K562 (cell line): ENCODE measurements at regions not wholly inside any gene's neighbourhood (a gene's known extent, or its start where the extent isn't known, plus 50 kb on each side); places are given as distances from the start of the nearest gene placed in this dataset.

Experiments
- ATAC-seq: fragments of 200-7000 bp; cut with Tn5 transposase; 3 replicates; pipeline ENCODE4 v1.9.1; 2020; ENCODE audit warnings: moderate library complexity
- BruUV-seq: library from RNA; stranded (reverse); fragments of 400-500 nt; replicated peaks from 2 replicates; lab custom pipeline; 2021; lab: Mats Ljungman, UMichigan
- CTCF ChIA-PET: fragments of 300-600 bp; formaldehyde crosslinking; extraction: SDS; loops from one replicate; lab custom pipeline; 2021; ENCODE audit warnings: low intra/inter-chr PET ratio; lab: Yijun Ruan, JAX
- POLR2A ChIA-PET: fragments of 300-600, 350-650 bp; sonication (Branson Sonifier 250); formaldehyde crosslinking; extraction: SDS; loops from one replicate; lab custom pipeline; 2021; ENCODE audit warnings: antibody characterized with exemption, inconsistent platforms; lab: Yijun Ruan, JAX
- DNase-seq, 4 experiments: peaks; one replicate each; pipeline versions ENCODE4 v3.0.0 to v3.0.0-alpha.2; 2011 to 2018; ENCODE audit warnings: low spot score in 3 of 4, mixed read lengths in 3 of 4; ENCODE audit errors: extremely low read depth in 1 of 4
- FAIRE-seq: peaks from 2 replicates; lab custom pipeline; 2011; peaks lifted over from hg19 to GRCh38; lab: Jason Lieb, UNC
- H2AFZ ChIP-seq: 2 replicates; pipeline ENCODE4 v1.6.0; 2011; ENCODE audit warnings: low read depth, low read length, control low read depth, inconsistent platforms
- H3K27ac ChIP-seq: fragments of 200-600 bp; 3 replicates; pipeline ENCODE4 v1.8.0; 2011; ENCODE audit warnings: low read depth, mild to moderate bottlenecking, control low read depth, inconsistent platforms, low read length, moderate library complexity, mixed read lengths; ENCODE audit errors: extremely low read depth
- H3K27me3 ChIP-seq, 2 experiments: fragments of 300-600 bp in 1 of 2; 2 replicates in 1 of 2; 3 replicates in 1 of 2; pipeline versions ENCODE4 v1.6.0 to v1.8.0; 2011; ENCODE audit warnings: inconsistent platforms in 2 of 2, low read length in 2 of 2, mild to moderate bottlenecking in 1 of 2, mixed read lengths in 1 of 2, moderate library complexity in 1 of 2; ENCODE audit not compliant: control insufficient read depth in 2 of 2, insufficient read depth in 2 of 2
- H3K36me3 ChIP-seq: fragments of 300-600 bp; 3 replicates; pipeline ENCODE4 v1.8.0; 2011; ENCODE audit warnings: mild to moderate bottlenecking, low read length, inconsistent platforms; ENCODE audit not compliant: control insufficient read depth, insufficient read depth
- H3K4me1 ChIP-seq, 2 experiments: fragments of 200-600 bp in 1 of 2; replicated peaks in 1 of 2; 2 replicates in 1 of 2; 3 replicates in 1 of 2; pipeline versions ENCODE4 v1.5.1 to v1.8.0; 2011; ENCODE audit warnings: inconsistent platforms in 2 of 2, low read length in 2 of 2, mild to moderate bottlenecking in 1 of 2, mixed read lengths in 1 of 2, moderate library complexity in 1 of 2; ENCODE audit not compliant: control insufficient read depth in 2 of 2, insufficient read depth in 2 of 2
- H3K4me2 ChIP-seq: 2 replicates; pipeline ENCODE4 v1.6.1; 2011; ENCODE audit warnings: low read length, control low read depth, inconsistent platforms, mixed read lengths; ENCODE audit not compliant: insufficient read depth
- H3K4me3 ChIP-seq: fragments of 200-600 bp; sonication (generic), shearing (Covaris generic); 2 replicates; pipeline ENCODE4 v1.5.1; 2016; ENCODE audit warnings: control low read depth, inconsistent platforms
- H3K79me2 ChIP-seq: fragments of 200-600 bp; 3 replicates; pipeline ENCODE4 v1.8.0; 2011; ENCODE audit warnings: low read length, inconsistent platforms; ENCODE audit not compliant: control insufficient read depth, insufficient read depth
- H3K9ac ChIP-seq, 2 experiments: 2 replicates each; pipeline versions ENCODE4 v1.6.0 to v1.6.1; 2011; ENCODE audit warnings: low read depth in 2 of 2, low read length in 2 of 2, control low read depth in 1 of 2, inconsistent platforms in 1 of 2, mild to moderate bottlenecking in 1 of 2, mixed read lengths in 1 of 2; ENCODE audit not compliant: insufficient read depth in 1 of 2
- H3K9me1 ChIP-seq: one replicate; pipeline ENCODE4 v1.6.0; 2011; ENCODE audit warnings: inconsistent platforms, mild to moderate bottlenecking, low read length, moderate library complexity; ENCODE audit not compliant: control insufficient read depth, insufficient read depth
- H3K9me3 ChIP-seq: replicated peaks from 2 replicates; pipeline ENCODE4 v1.5.1; 2011; ENCODE audit warnings: low read depth, low read length, inconsistent platforms; ENCODE audit not compliant: control insufficient read depth, insufficient read depth
- H4K20me1 ChIP-seq: replicated peaks from 2 replicates; pipeline ENCODE4 v1.6.1; 2011; ENCODE audit warnings: low read length, inconsistent platforms, mixed read lengths; ENCODE audit not compliant: control insufficient read depth, insufficient read depth
- BDP1 ChIP-seq: IDR thresholded peaks from 3 replicates; pipeline ENCODE4 v1.6.1; 2011; ENCODE audit not compliant: insufficient read length, insufficient read depth
- COPS2 ChIP-seq: fragments of 450-650 bp; conservative IDR thresholded peaks from 2 replicates; pipeline ENCODE4 v1.6.1; 2016; ENCODE audit warnings: mild to moderate bottlenecking, moderate library complexity
- GTF2A2 ChIP-seq: IDR thresholded peaks from 2 replicates; pipeline ENCODE4 v1.6.1; 2016; ENCODE audit warnings: mild to moderate bottlenecking, missing genetic modification characterization, missing compliant biosample characterization
- KDM5B ChIP-seq: fragments of 200-600 bp; sonication (generic); IDR thresholded peaks from 2 replicates; pipeline ENCODE4 v1.6.1; 2012; ENCODE audit warnings: low read depth, mild to moderate bottlenecking, moderate library complexity, low read length, control low read depth, inconsistent platforms; ENCODE audit not compliant: insufficient replicate concordance
- KLF16 ChIP-seq: IDR thresholded peaks from 2 replicates; pipeline ENCODE4 v1.6.1; 2016; ENCODE audit warnings: antibody characterized with exemption
- SIRT6 ChIP-seq: IDR thresholded peaks from one replicate; pipeline ENCODE4 v1.6.1; 2012; ENCODE audit warnings: low read depth, mild to moderate bottlenecking, control low read depth, inconsistent platforms, low read length, moderate library complexity
- SRSF7 ChIP-seq: fragments of 200-400 bp; formaldehyde crosslinking; optimal IDR thresholded peaks from 2 replicates; pipeline ENCODE3; 2017; ENCODE audit warnings: mild to moderate bottlenecking, low read depth, low read length
- ZFP36 ChIP-seq: fragments of 150-350 bp; IDR thresholded peaks from 2 replicates; pipeline ENCODE4 v1.6.1; 2018; ENCODE audit warnings: low read length, low read depth; ENCODE audit not compliant: partially characterized antibody
- ZFX ChIP-seq: sonication (generic); formaldehyde crosslinking; IDR thresholded peaks from 2 replicates; pipeline ENCODE4 v1.8.0; 2022; ENCODE audit warnings: mild to moderate bottlenecking, missing genetic modification reagents, moderate library complexity
- ZNF586 ChIP-seq: fragments of 450-650 bp; formaldehyde crosslinking; conservative IDR thresholded peaks from 2 replicates; pipeline ENCODE4 v1.4.0; 2020; ENCODE audit warnings: mild to moderate bottlenecking, moderate library complexity
- WGBS: fragments of 100-300 bp; shearing (Covaris generic); methylation state at CpG from one replicate; pipeline ENCODE4 v1.1.6; 2016; ENCODE audit warnings: low coverage, mixed read lengths; ENCODE audit not compliant: insufficient coverage; ENCODE audit errors: missing lambda C conversion rate; 5-methylcytosine and 5-hydroxymethylcytosine counted together
- in situ Hi-C: fragments of 300-500 bp; cut with MboI; formaldehyde crosslinking; loops from 4 replicates; pipeline ENCODE4 v1.15.0; 2018; ENCODE audit warnings: inconsistent platforms, mixed read lengths
- intact Hi-C: fragments of 100-400 bp; cut with micrococcal nuclease; formaldehyde crosslinking; loops from 2 replicates; pipeline ENCODE4 v1.14.2; 2022
- TF ChIP-seq, protein P1 (sequence below), 2 experiments: fragments of 450-650 bp; IDR thresholded peaks; 2 replicates each; pipeline ENCODE4 v1.6.1; 2016; ENCODE audit warnings: mild to moderate bottlenecking in 2 of 2, borderline replicate concordance in 1 of 2, low read depth in 1 of 2, moderate library complexity in 1 of 2
- TF ChIP-seq, protein P2 (sequence below): fragments of 200-800 bp; sonication (Bioruptor generic); IDR thresholded peaks from 2 replicates; pipeline ENCODE4 v1.6.1; 2017; ENCODE audit warnings: missing genetic modification characterization, missing compliant biosample characterization
- TF ChIP-seq, protein P3 (sequence below): fragments of 450-650 bp; formaldehyde crosslinking; IDR thresholded peaks from 2 replicates; pipeline ENCODE4 v1.4.0; 2022; ENCODE audit warnings: mild to moderate bottlenecking, moderate library complexity

DNA sequence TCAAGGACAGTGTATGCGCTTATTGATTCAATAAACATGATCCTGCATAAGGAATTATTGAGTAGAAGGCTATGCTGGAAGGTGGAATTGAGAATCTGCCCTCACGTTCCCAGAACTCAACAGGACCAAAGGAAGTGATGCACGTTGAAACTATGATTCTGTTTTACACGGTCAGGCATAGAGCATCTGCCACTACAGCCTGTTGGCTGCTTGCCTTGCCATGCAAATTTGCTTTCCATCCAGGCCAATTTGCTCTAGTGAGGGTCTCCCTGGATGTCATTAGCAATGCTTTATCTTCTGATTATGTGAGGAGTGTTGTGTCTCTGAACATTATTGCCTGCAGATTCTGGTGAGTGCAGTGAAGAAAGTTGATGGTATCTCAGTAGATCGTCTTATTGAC, 132.9 kb downstream of the ADRA2A start:
- BruUV-seq: no TSS peak
- DNase-seq (no peak), FAIRE-seq (no peak), ATAC-seq (no peak)
- no peaks in the 10 kb centered on the region for H3K27me3 ChIP-seq
- H3K36me3 ChIP-seq: no peaks in the 10 kb centered on the region
- no peaks in the 10 kb centered on the region for H3K4me1 ChIP-seq
- no peak overlapping the region for H3K4me2 ChIP-seq
- H3K9ac ChIP-seq: no peak overlapping the region
- no peak overlapping the region for H3K4me3 ChIP-seq
- 0% methylated on average over 5 of the region's 5 CpGs for WGBS
- no peak overlapping the region for H2AFZ ChIP-seq
- no peak overlapping the region for H3K27ac ChIP-seq
- in situ Hi-C loops (no loop called here), intact Hi-C loops (no loop called here)
- POLR2A ChIA-PET: no interaction called here
- H3K9me1 ChIP-seq: no peaks in the 10 kb centered on the region
- H4K20me1 ChIP-seq: no peaks in the 10 kb centered on the region
- no peaks in the 10 kb centered on the region for H3K9me3 ChIP-seq
- CTCF ChIA-PET: no interaction called here
- no peaks in the 10 kb centered on the region for H3K79me2 ChIP-seq
- TF ChIP-seq KLF16 (no peak), ZNF586 (CRISPR knock-in tag) (no peak), ZFX (no peak), GTF2A2 (no peak), SIRT6 (no peak), KDM5B (no peak), COPS2 (no peak), ZFP36 (no peak), BDP1 (no peak), SRSF7 (no peak)
- TF ChIP-seq, protein P1, sequence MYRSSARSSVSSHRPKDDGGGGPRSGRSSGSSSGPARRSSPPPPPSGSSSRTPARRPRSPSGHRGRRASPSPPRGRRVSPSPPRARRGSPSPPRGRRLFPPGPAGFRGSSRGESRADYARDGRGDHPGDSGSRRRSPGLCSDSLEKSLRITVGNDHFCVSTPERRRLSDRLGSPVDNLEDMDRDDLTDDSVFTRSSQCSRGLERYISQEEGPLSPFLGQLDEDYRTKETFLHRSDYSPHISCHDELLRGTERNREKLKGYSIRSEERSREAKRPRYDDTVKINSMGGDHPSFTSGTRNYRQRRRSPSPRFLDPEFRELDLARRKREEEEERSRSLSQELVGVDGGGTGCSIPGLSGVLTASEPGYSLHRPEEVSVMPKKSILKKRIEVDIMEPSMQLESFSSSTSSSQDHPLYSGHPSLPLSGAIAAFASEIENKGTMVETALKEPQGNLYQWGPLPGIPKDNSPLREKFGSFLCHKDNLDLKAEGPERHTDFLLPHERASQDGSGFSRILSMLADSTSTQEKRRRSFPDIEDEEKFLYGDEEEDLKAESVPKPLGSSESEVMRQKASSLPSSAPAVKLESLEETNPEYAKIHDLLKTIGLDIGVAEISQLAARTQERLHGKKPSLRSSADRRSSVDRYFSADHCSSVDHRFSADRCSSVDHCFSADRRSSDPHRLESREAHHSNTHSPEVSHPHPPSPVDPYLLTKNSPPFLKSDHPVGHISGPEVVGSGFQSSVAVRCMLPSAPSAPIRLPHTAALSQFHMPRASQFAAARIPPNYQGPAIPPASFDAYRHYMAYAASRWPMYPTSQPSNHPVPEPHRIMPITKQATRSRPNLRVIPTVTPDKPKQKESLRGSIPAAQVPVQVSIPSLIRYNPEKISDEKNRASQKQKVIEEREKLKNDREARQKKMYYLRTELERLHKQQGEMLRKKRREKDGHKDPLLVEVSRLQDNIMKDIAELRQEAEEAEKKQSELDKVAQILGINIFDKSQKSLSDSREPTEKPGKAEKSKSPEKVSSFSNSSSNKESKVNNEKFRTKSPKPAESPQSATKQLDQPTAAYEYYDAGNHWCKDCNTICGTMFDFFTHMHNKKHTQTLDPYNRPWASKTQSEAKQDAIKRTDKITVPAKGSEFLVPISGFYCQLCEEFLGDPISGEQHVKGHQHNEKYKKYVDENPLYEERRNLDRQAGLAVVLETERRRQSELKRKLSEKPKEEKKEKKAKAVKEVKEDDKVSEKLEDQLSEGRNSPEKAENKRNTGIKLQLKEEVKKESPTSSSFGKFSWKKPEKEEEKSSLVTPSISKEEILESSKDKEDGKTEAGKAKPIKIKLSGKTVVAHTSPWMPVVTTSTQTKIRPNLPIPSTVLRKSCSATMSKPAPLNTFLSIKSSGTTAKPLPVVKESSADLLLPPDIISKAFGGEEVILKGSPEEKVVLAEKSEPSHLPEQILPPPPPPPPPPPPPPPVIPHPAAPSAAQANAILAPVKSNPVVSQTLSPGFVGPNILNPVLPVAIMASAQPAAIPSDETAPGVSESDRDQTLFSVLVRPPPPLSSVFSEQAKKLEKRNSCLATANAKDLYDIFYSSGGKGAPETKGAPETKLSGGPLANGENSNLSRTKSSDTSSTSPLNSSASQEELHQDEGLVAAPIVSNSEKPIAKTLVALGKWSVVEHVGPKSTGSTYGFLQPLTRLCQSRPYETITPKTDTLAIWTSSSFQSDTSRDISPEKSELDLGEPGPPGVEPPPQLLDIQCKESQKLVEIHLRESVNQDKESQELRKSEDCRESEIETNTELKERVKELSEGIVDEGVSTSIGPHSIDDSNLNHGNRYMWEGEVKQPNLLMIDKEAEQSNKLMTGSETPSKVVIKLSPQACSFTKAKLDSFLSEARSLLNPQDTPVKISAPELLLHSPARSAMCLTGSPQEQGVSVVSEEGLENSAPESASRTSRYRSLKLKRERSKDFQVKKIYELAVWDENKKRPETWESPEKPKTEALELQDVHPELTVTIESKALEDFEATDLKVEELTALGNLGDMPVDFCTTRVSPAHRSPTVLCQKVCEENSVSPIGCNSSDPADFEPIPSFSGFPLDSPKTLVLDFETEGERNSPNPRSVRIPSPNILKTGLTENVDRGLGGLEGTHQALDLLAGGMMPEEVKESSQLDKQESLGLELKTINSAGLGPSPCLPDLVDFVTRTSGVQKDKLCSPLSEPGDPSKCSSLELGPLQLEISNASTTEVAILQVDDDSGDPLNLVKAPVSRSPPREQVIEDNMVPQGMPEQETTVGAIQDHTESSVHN (IDR thresholded peaks at IDR 0.05; ENCODE audit: borderline replicate concordance in 1 of 2, low read depth in 1 of 2): no peak
- TF ChIP-seq, protein P2, sequence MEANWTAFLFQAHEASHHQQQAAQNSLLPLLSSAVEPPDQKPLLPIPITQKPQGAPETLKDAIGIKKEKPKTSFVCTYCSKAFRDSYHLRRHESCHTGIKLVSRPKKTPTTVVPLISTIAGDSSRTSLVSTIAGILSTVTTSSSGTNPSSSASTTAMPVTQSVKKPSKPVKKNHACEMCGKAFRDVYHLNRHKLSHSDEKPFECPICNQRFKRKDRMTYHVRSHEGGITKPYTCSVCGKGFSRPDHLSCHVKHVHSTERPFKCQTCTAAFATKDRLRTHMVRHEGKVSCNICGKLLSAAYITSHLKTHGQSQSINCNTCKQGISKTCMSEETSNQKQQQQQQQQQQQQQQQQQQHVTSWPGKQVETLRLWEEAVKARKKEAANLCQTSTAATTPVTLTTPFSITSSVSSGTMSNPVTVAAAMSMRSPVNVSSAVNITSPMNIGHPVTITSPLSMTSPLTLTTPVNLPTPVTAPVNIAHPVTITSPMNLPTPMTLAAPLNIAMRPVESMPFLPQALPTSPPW (CRISPR knock-in tag): no peak
- TF ChIP-seq, protein P3, sequence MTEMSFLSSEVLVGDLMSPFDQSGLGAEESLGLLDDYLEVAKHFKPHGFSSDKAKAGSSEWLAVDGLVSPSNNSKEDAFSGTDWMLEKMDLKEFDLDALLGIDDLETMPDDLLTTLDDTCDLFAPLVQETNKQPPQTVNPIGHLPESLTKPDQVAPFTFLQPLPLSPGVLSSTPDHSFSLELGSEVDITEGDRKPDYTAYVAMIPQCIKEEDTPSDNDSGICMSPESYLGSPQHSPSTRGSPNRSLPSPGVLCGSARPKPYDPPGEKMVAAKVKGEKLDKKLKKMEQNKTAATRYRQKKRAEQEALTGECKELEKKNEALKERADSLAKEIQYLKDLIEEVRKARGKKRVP (CRISPR knock-in tag): no peak
